HepG2 (cell line): ENCODE measurements at regions not wholly inside any gene's neighbourhood (a gene's known extent, or its start where the extent isn't known, plus 50 kb on each side); places are given as distances from the start of the nearest gene placed in this dataset.

ENCODE experiments used
- AHDC1 ChIP-seq: sonication (generic); formaldehyde crosslinking; IDR thresholded peaks from 2 replicates; pipeline ENCODE4 v1.5.1; 2020; ENCODE audit warnings: mild to moderate bottlenecking, missing genetic modification reagents, borderline replicate concordance
- CERS6 ChIP-seq: sonication (generic); formaldehyde crosslinking; IDR thresholded peaks from 2 replicates; pipeline ENCODE4 v1.5.0; 2020; ENCODE audit warnings: missing genetic modification reagents
- FOXK1 ChIP-seq: sonication (generic); formaldehyde crosslinking; IDR thresholded peaks from 2 replicates; pipeline ENCODE4 v1.4.0; 2020; ENCODE audit warnings: low read depth, missing genetic modification reagents, borderline replicate concordance
- KDM1A ChIP-seq: IDR thresholded peaks from 2 replicates; pipeline ENCODE4 v1.6.1; 2016; ENCODE audit warnings: missing compliant biosample characterization
- NFRKB ChIP-seq: fragments of 450-650 bp; IDR thresholded peaks from 2 replicates; pipeline ENCODE4 v1.6.1; 2017
- PREB ChIP-seq: sonication (generic); formaldehyde crosslinking; IDR thresholded peaks from 2 replicates; pipeline ENCODE4 v1.4.0; 2020; ENCODE audit warnings: missing genetic modification reagents
- SALL2 ChIP-seq: sonication (generic); formaldehyde crosslinking; IDR thresholded peaks from 2 replicates; pipeline ENCODE4 v1.8.1; 2023; ENCODE audit warnings: mild to moderate bottlenecking, missing genetic modification reagents, inconsistent platforms
- SIX1 ChIP-seq: sonication (generic); formaldehyde crosslinking; IDR thresholded peaks from 2 replicates; pipeline ENCODE4 v1.4.0; 2020; ENCODE audit warnings: missing genetic modification reagents, borderline replicate concordance
- ZBTB7A ChIP-seq: sonication (generic); formaldehyde crosslinking; IDR thresholded peaks from 2 replicates; pipeline ENCODE4 v1.8.0; 2022; ENCODE audit warnings: mild to moderate bottlenecking, missing genetic modification reagents
- ZMYM3 ChIP-seq: sonication (generic); formaldehyde crosslinking; IDR thresholded peaks from 2 replicates; pipeline ENCODE4 v1.5.1; 2020; ENCODE audit warnings: mild to moderate bottlenecking, missing genetic modification reagents
- ZNF276 ChIP-seq: sonication (generic); formaldehyde crosslinking; IDR thresholded peaks from 2 replicates; pipeline ENCODE4 v1.4.0; 2020; ENCODE audit warnings: mild to moderate bottlenecking, low read depth, missing genetic modification reagents
- ZNF468 ChIP-seq: sonication (generic); formaldehyde crosslinking; IDR thresholded peaks from 2 replicates; pipeline ENCODE4 v1.8.0; 2022; ENCODE audit warnings: mild to moderate bottlenecking, moderate library complexity, missing genetic modification reagents
- ZNF484 ChIP-seq: sonication (generic); formaldehyde crosslinking; IDR thresholded peaks from 2 replicates; pipeline ENCODE4 v1.5.1; 2020; ENCODE audit warnings: mild to moderate bottlenecking, low read depth, missing genetic modification reagents, borderline replicate concordance
- ZNF724P ChIP-seq: sonication (generic); formaldehyde crosslinking; IDR thresholded peaks from 2 replicates; pipeline ENCODE4 v1.8.0; 2022; ENCODE audit warnings: missing genetic modification reagents, borderline replicate concordance
- ZNF747 ChIP-seq: sonication (generic); formaldehyde crosslinking; IDR thresholded peaks from 2 replicates; pipeline ENCODE4 v1.8.1; 2023; ENCODE audit warnings: missing genetic modification reagents, mild to moderate bottlenecking, borderline replicate concordance
- TF ChIP-seq, protein P1 (sequence below): sonication (generic); formaldehyde crosslinking; IDR thresholded peaks from 2 replicates; pipeline ENCODE4 v1.5.0; 2020; ENCODE audit warnings: mild to moderate bottlenecking, missing genetic modification reagents, borderline replicate concordance

DNA sequence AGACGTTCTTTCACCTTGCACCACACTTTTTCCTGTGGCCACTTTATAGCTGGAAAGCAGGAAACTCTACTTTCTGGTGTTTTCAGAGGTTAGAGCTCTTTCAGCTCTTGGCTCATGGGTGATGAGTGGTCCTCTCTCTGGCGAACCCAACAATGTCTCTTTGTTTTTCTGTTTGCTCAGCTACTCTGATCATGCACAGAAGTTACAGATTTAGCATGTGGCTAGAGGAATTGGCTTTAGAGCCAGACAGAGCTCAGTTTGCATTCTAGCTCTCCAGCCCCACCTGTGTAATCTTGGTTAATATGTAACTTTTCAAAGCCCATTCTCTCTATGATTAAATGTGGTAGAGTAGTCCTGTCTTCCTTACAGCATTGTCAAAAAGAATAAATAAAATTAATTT lies 225.2 kb downstream of the HAPSTR1 start (continued):
- TF ChIP-seq, protein P1, sequence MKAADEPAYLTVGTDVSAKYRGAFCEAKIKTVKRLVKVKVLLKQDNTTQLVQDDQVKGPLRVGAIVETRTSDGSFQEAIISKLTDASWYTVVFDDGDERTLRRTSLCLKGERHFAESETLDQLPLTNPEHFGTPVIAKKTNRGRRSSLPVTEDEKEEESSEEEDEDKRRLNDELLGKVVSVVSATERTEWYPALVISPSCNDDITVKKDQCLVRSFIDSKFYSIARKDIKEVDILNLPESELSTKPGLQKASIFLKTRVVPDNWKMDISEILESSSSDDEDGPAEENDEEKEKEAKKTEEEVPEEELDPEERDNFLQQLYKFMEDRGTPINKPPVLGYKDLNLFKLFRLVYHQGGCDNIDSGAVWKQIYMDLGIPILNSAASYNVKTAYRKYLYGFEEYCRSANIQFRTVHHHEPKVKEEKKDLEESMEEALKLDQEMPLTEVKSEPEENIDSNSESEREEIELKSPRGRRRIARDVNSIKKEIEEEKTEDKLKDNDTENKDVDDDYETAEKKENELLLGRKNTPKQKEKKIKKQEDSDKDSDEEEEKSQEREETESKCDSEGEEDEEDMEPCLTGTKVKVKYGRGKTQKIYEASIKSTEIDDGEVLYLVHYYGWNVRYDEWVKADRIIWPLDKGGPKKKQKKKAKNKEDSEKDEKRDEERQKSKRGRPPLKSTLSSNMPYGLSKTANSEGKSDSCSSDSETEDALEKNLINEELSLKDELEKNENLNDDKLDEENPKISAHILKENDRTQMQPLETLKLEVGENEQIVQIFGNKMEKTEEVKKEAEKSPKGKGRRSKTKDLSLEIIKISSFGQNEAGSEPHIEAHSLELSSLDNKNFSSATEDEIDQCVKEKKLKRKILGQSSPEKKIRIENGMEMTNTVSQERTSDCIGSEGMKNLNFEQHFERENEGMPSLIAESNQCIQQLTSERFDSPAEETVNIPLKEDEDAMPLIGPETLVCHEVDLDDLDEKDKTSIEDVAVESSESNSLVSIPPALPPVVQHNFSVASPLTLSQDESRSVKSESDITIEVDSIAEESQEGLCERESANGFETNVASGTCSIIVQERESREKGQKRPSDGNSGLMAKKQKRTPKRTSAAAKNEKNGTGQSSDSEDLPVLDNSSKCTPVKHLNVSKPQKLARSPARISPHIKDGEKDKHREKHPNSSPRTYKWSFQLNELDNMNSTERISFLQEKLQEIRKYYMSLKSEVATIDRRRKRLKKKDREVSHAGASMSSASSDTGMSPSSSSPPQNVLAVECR (CRISPR knock-in tag), result no peak; the same call in 1 of the 2 replicates
- TF ChIP-seq ZNF276 (CRISPR knock-in tag), result no peak
- TF ChIP-seq PREB (CRISPR knock-in tag), result no peak
- TF ChIP-seq ZNF468, result no peak
- TF ChIP-seq KDM1A (CRISPR knock-in tag), result 0 out of 2 replicates have a peak, but pooled peaks have one; percentile 41
- TF ChIP-seq ZMYM3 (CRISPR knock-in tag), result 0 out of 2 replicates have a peak, but pooled peaks have one; percentile 14
- no peak for TF ChIP-seq NFRKB
- TF ChIP-seq AHDC1 (CRISPR knock-in tag), result peak; percentile 91; the same call in 1 of the 2 replicates
- TF ChIP-seq SIX1 (CRISPR knock-in tag), result peak; percentile 12; the same call in 1 of the 2 replicates
- no peak for TF ChIP-seq CERS6 (CRISPR knock-in tag)
- no peak for TF ChIP-seq SALL2 (CRISPR knock-in tag)
- no peak for TF ChIP-seq ZBTB7A (CRISPR knock-in tag)
- TF ChIP-seq ZNF484, result no peak
- no peak; the same call in 1 of the 2 replicates for TF ChIP-seq ZNF747 (CRISPR knock-in tag)
- peak; percentile 15; the same call in 1 of the 2 replicates for TF ChIP-seq FOXK1 (CRISPR knock-in tag)
- no peak for TF ChIP-seq ZNF724P (CRISPR knock-in tag)
